T-helper 2 cell treated with Interferon-gamma antibody and Interleukin-4, amounts not matched to agents 5 μg/mL and 100 μg/mL, for 36 hours (primary cell): ENCODE measurements at regions not wholly inside any gene's neighbourhood (a gene's known extent, or its start where the extent isn't known, plus 50 kb on each side); places are given as distances from the start of the nearest gene placed in this dataset.

ENCODE experiments used
- DNase-seq: peaks from one replicate; pipeline ENCODE4 v3.0.0; 2021; ENCODE audit warnings: low spot score
- H3K27ac Mint-ChIP-seq: one replicate; pipeline ENCODE4 v1.8.0; 2021; ENCODE audit warnings: mild to moderate bottlenecking, mixed read lengths
- H3K27me3 Mint-ChIP-seq: one replicate; pipeline ENCODE4 v1.8.0; 2021; ENCODE audit warnings: low read depth, mixed read lengths
- H3K36me3 Mint-ChIP-seq: one replicate; pipeline ENCODE4 v1.8.0; 2021; ENCODE audit warnings: low read depth, mixed read lengths
- H3K4me1 Mint-ChIP-seq: one replicate; pipeline ENCODE4 v1.8.0; 2021; ENCODE audit warnings: low read depth, mixed read lengths
- H3K4me3 Mint-ChIP-seq: one replicate; pipeline ENCODE4 v1.8.0; 2022; ENCODE audit warnings: mild to moderate bottlenecking, moderate library complexity, mixed read lengths
- H3K9me3 Mint-ChIP-seq: one replicate; pipeline ENCODE4 v1.8.0; 2021; ENCODE audit warnings: mixed read lengths

DNA sequence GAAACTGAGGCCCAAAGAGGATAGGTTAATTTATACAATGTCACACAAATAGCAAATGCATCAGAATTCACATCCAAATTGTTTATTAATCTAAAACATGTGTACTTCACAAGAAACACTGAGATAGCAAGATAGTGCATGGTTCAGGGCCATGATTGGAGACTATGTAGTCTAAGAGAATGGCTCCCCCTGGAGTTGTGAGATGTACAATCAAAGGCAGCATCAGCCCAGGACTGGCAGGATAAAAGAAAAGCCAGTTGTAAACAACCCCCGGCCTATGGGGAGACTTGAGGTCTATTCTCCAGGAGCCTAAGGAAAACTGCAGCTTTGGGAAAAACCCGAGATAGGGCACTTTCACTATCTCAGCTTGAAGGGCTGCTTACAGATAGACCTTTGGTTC lies 511.0 kb downstream of the OMA1 start:
- DNase-seq = no peak
- Mint-ChIP-seq H3K9me3 (no peaks in the 10 kb centered on the region), H3K4me3 (no peak overlapping the region), H3K4me1 (no peaks in the 10 kb centered on the region), H3K27me3 (peaks cover 7% of the 10 kb centered on the region), H3K27ac (no peak overlapping the region), H3K36me3 (no peaks in the 10 kb centered on the region)

DNA sequence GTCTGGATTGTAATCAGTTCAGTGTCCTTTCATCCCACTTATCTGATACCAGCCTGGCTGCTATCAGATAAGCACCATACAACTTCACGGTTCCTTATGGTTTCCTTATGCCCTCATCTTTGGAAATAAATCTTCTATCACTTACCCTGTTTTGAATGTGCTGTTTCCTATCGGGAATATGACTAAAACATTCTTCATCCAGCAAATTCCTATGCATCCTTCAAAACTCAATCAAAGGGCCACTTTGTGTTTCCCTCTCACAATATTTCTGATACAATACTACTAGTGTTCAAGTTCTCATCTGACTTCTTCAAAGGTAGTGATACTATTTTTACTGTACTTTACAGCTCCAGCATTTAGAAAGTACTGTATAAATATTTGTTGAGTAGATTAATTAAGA lies 513.2 kb downstream of the OMA1 start:
- no peaks in the 10 kb centered on the region for H3K36me3 Mint-ChIP-seq
- H3K9me3 Mint-ChIP-seq = no peaks in the 10 kb centered on the region
- H3K4me3 Mint-ChIP-seq = no peak overlapping the region

DNA sequence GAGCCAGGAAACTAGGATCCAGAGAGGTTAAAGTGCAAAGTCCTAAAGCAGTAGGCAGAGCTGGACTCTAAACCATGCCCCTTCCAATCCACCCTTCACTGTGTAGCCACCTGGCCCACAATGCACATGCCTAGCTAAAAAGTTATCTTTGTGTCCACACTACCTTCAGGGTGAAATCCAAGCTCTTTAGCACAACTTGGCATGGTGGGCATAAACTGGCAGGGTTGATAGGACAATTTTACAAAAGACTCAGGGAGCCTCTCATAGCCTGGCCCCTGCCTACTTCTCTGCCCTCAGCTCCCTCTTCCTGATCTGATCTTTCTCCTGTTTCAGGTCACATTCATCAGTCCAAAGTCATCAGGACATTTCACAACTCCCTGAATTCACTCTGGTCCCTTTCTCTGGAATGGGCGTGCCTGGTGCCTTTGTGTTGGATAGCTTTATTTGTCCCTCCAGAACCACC lies 513.9 kb downstream of the OMA1 start:
- Mint-ChIP-seq H3K4me1 (no peaks in the 10 kb centered on the region), H3K9me3 (no peaks in the 10 kb centered on the region), H3K27me3 (peaks cover 13% of the 10 kb centered on the region), H3K36me3 (no peaks in the 10 kb centered on the region), H3K27ac (no peak overlapping the region), H3K4me3 (no peak overlapping the region)
- DNase-seq = no peak

More for the DNA sequence above, 513.2 kb downstream of the OMA1 start:
- no peak for DNase-seq
- H3K4me1 Mint-ChIP-seq = no peaks in the 10 kb centered on the region
- peaks cover 13% of the 10 kb centered on the region for H3K27me3 Mint-ChIP-seq
- H3K27ac Mint-ChIP-seq = no peak overlapping the region

DNA sequence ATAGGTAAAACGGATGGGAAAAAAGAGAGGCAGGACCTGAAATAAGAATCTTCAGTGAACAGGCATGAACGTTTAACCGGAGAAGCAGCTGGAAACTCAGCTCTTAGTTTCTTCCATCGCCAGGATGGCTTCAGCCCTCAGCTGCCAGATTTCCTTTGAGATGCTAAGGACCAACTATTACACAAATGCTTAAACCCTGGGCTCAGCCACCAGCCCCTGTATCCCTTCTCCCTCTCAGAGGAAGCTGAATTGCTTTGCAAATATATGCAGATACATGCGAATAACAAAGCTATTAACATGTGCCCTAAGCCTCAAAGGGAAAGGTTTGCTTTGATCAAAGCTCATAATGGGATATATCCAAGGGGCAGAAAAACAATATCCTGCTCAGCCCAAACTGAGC lies 515.1 kb downstream of the OMA1 start:
- Mint-ChIP-seq H3K27ac (no peak overlapping the region), H3K4me3 (no peak overlapping the region), H3K36me3 (no peaks in the 10 kb centered on the region), H3K9me3 (no peaks in the 10 kb centered on the region), H3K4me1 (no peaks in the 10 kb centered on the region), H3K27me3 (peaks cover 13% of the 10 kb centered on the region)
- no peak for DNase-seq

DNA sequence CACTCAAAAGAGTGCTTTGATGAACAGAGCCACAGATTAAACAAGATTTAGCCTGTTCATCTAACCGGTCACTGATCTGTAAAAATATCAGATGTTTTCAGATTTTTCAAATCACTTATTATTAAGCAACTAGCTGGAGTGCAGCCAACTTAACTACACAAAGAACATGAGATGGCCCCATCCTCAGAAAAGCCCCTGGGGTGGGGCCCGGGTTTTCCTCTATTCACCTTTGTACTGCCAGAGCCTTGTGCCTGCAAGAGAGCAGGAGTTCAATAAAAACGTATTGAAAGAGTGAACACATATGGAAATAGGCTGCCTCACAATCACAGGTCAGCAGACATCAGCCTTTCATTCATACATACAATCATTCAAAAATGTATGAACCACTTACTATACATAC lies 516.1 kb downstream of the OMA1 start:
- Mint-ChIP-seq H3K4me1 (no peaks in the 10 kb centered on the region), H3K27ac (no peak overlapping the region), H3K36me3 (no peaks in the 10 kb centered on the region), H3K9me3 (no peaks in the 10 kb centered on the region), H3K4me3 (no peak overlapping the region), H3K27me3 (peaks cover 13% of the 10 kb centered on the region)
- DNase-seq = no peak

DNA sequence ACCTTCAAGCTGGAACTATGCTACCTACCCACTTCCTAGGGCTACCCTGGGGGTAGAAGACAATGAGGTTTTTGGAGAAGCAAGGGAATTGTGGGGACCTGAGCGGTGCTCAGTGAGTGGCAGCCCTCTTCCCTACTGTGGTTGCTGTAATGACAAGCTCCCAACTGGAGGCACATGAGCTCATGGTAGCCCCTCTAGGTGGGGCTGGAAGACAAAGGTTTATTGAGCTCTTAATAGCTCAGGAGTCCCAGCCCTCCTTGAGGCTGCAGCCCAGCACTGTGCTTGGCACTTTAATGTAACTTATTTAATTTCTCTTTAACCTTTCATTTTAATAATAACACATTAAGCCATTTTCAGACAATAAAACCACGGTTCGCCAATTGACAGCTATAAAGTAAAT lies 528.9 kb downstream of the OMA1 start:
- Mint-ChIP-seq H3K27ac (no peak overlapping the region), H3K27me3 (no peaks in the 10 kb centered on the region), H3K9me3 (no peaks in the 10 kb centered on the region), H3K4me1 (no peaks in the 10 kb centered on the region), H3K4me3 (no peak overlapping the region), H3K36me3 (no peaks in the 10 kb centered on the region)
- DNase-seq = no peak

DNA sequence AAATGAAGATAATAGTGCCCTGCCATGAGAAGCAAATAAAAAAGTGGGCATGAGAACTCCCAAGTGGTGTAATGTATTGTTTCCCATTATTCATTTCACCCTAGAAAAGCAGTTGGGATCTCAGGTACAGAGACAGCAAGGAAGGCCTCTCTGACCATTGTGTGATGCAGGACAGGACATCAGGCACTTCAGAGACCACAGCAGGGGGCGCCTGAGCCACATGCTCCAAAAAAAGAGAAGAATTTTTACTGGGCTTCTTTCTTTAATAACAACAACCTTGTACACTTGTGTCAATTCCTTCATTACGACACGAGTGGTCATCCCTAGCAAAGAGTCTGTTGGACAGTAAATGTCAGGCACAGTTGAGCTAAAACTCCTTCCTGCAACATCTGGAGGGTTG lies 533.3 kb downstream of the OMA1 start:
- Mint-ChIP-seq H3K9me3 (no peaks in the 10 kb centered on the region), H3K4me3 (no peak overlapping the region), H3K27ac (no peak overlapping the region), H3K36me3 (no peaks in the 10 kb centered on the region), H3K4me1 (no peaks in the 10 kb centered on the region), H3K27me3 (peaks cover 2% of the 10 kb centered on the region)
- no peak for DNase-seq

DNA sequence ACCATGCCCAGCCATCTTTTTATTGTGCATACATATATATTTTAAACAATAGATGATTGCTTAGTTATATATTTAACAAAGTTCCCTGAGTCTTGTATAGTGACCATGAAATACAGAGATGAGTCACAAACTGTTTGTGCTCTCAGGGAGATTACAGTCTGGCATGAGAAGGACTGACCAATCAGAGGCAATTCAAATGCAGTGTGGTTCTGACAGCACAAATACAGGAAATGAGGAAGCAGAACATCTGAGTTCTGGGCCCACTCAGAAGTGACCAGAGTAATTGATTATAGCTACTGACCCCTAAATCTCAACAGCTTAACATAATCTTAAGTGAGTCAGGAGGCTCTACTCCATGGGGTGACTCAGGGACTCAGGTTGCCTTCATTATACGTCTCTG lies 534.5 kb downstream of the OMA1 start:
- H3K27me3 Mint-ChIP-seq = peaks cover 2% of the 10 kb centered on the region
- H3K9me3 Mint-ChIP-seq = no peaks in the 10 kb centered on the region
- H3K36me3 Mint-ChIP-seq = no peaks in the 10 kb centered on the region
- no peak for DNase-seq
- H3K27ac Mint-ChIP-seq = no peak overlapping the region
- H3K4me1 Mint-ChIP-seq = no peaks in the 10 kb centered on the region
- no peak overlapping the region for H3K4me3 Mint-ChIP-seq

DNA sequence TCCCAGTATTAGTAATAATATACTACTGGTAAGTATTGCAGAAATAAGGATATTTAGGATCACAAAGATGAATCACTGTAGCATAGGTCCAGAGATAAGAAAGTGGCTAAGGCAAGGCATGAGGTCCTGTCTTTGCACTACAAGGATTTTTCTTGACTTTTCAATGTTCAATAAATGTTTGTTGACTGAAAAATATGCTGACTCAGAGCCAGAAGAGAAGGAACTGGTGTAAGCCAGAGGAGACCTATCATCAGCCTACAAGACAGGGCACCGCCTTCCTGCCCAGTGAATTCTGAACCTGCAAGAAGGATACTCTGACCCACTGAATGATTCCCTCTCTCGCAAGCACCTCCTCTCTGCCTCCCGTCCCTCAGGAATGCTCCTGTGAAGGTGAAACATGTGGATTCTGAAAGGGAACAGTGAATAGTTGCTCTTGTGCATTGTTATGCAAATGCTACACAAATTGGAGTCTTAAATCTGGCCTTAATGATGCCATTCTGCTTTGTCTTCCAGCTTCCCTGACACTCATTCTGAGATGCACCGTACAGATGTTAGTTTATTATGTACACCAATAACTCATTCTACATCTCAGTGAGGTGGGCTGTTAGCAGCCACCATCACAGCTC lies 540.0 kb downstream of the OMA1 start:
- no peaks in the 10 kb centered on the region for H3K4me1 Mint-ChIP-seq
- no peak overlapping the region for H3K4me3 Mint-ChIP-seq
- no peak for DNase-seq
- H3K36me3 Mint-ChIP-seq = no peaks in the 10 kb centered on the region
- no peaks in the 10 kb centered on the region for H3K9me3 Mint-ChIP-seq
- peaks cover 5% of the 10 kb centered on the region for H3K27me3 Mint-ChIP-seq
- H3K27ac Mint-ChIP-seq = no peak overlapping the region

DNA sequence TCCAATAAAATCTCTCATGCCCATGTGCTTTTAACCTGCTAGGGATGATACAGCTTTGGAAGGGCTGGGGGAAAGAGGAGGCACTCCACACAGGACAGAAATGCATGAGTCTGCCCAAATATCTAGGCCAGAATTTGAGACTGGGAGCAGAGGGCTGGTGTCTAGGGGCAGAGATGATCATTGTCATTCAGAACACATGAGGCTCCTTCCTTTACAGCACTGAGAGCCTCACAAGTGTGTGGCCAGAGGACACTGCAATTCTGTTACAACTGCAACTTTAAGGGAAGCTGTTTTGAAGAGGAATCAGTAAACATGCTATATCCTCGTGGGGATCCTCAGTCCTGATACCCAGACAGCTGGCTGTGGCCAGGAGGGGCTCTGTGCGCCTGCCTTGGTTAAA lies 541.3 kb downstream of the OMA1 start:
- no peak overlapping the region for H3K4me3 Mint-ChIP-seq
- H3K36me3 Mint-ChIP-seq = no peaks in the 10 kb centered on the region
- no peaks in the 10 kb centered on the region for H3K9me3 Mint-ChIP-seq
- H3K4me1 Mint-ChIP-seq = no peaks in the 10 kb centered on the region
- DNase-seq = no peak
- H3K27ac Mint-ChIP-seq = no peak overlapping the region
- peaks cover 7% of the 10 kb centered on the region for H3K27me3 Mint-ChIP-seq

DNA sequence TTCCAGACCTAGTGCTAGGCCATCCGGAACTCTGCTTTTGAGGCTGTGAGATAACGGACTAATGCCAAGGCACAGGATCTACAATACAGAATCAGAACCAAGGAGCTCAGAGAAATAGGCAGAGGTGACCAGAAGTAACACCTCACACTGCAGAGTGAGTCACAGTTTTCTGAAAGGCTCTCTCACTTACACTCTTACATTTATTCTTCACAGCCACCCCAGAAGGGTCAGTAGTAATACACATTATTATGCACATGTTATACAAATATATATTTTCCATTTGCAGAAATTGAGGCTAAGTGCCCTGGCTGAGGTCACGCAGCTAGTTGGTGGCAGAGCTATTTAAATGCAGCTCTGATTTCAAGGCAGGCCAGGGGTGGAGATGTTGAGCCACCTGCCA lies 542.5 kb downstream of the OMA1 start:
- H3K4me1 Mint-ChIP-seq = no peaks in the 10 kb centered on the region
- H3K4me3 Mint-ChIP-seq = no peak overlapping the region
- H3K9me3 Mint-ChIP-seq = no peaks in the 10 kb centered on the region
- H3K36me3 Mint-ChIP-seq = no peaks in the 10 kb centered on the region
- no peak overlapping the region for H3K27ac Mint-ChIP-seq
- peaks cover 7% of the 10 kb centered on the region for H3K27me3 Mint-ChIP-seq
- DNase-seq = no peak

DNA sequence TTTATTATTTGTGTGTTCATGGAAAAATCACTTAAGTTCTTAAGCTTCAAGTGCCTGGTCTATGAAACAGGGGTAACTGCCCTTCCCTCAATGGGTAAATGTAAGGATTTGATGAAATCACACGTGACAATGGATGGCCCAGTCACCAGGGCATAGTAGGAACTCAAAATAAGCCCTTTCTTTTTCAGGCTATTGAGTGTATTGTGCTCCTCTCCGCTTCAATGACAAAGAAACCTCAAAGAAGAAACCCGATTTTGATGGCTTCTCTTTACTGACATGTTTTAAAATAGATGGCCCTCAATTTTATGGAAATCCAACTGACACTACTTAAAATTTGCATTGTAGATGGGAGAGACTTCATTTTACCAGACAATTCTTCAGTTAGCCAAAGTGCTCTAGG lies 543.5 kb downstream of the OMA1 start:
- no peak overlapping the region for H3K4me3 Mint-ChIP-seq
- no peaks in the 10 kb centered on the region for H3K9me3 Mint-ChIP-seq
- no peak for DNase-seq
- peaks cover 5% of the 10 kb centered on the region for H3K27me3 Mint-ChIP-seq
- H3K36me3 Mint-ChIP-seq = no peaks in the 10 kb centered on the region
- H3K4me1 Mint-ChIP-seq = no peaks in the 10 kb centered on the region
- no peak overlapping the region for H3K27ac Mint-ChIP-seq

DNA sequence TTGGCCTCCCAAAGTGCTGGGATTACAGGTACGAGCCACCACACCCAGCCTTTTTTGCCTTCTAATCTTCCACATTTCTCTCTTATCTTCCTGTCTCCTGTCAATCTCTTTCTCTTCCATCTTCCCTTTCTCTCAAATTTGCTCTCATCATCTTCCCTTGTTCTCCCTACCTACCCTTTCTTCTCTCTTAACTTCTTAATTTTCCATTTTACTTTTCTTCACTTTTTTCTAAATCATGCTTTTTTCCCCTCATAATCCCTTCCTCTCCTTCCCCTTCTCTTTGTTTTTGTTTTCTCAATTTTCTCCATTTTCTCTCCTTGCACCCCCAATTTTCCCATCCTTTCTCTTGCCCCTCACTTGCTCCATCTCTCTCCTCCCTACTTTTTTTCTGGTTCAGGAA lies 545.7 kb downstream of the OMA1 start:
- Mint-ChIP-seq H3K9me3 (no peaks in the 10 kb centered on the region), H3K4me3 (no peak overlapping the region), H3K27me3 (peaks cover 5% of the 10 kb centered on the region), H3K27ac (no peak overlapping the region), H3K4me1 (no peaks in the 10 kb centered on the region), H3K36me3 (no peaks in the 10 kb centered on the region)
- no peak for DNase-seq

DNA sequence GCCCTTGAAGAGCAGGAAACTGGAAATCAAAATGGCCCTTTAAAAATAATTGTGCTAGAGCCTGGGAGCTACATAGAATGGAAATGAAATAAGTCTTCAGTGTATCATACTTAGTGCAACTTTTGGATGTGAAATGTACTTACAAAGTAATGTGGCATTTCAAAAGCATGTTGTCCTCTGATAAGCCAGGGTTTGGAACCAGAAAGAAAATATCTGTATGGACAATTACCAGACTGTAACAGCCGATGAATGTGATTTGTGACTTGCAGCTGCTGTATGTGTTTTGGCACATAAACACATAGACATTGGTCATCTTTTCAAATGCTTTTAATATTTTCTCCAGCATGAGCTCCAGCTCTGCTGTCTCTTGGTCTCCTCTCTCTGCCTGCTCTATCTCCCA lies 546.4 kb downstream of the OMA1 start:
- peaks cover 5% of the 10 kb centered on the region for H3K27me3 Mint-ChIP-seq
- H3K4me3 Mint-ChIP-seq = no peak overlapping the region
- H3K4me1 Mint-ChIP-seq = no peaks in the 10 kb centered on the region
- DNase-seq = no peak
- H3K36me3 Mint-ChIP-seq = no peaks in the 10 kb centered on the region
- H3K27ac Mint-ChIP-seq = no peak overlapping the region
- no peaks in the 10 kb centered on the region for H3K9me3 Mint-ChIP-seq

DNA sequence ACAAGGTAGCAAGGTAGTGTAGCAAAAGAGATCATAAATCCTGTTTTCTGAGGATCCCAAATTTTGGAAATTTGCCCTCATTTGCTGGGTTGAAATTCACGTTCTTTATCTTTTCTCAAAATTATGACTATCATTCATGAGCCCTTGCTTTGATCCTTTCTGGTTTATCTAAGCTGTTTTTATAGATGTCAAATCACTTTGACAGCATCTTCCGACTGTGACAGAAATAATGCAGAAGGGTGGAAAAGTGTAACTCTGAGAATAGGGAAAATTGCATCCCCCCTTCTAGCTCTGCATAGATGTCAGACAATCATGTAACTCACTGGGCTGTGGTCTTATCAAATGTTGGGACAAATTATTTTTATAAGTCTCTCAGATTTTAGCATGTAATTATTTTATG lies 550.1 kb downstream of the OMA1 start:
- Mint-ChIP-seq H3K27me3 (peaks cover 2% of the 10 kb centered on the region), H3K4me3 (no peak overlapping the region), H3K36me3 (no peaks in the 10 kb centered on the region), H3K27ac (no peak overlapping the region), H3K9me3 (no peaks in the 10 kb centered on the region), H3K4me1 (no peaks in the 10 kb centered on the region)
- DNase-seq = no peak
